NOMO-1 treated with dmso at 0.1 percent for 144 hours (cell line): ENCODE measurements at regions not wholly inside any gene's neighbourhood (a gene's known extent, or its start where the extent isn't known, plus 50 kb on each side); places are given as distances from the start of the nearest gene placed in this dataset.

Source experiments
- DNase-seq: peaks from one replicate; lab custom pipeline; 2025; ENCODE audit not compliant: unreplicated experiment; lab: John Stamatoyannopoulos, UW

DNA sequence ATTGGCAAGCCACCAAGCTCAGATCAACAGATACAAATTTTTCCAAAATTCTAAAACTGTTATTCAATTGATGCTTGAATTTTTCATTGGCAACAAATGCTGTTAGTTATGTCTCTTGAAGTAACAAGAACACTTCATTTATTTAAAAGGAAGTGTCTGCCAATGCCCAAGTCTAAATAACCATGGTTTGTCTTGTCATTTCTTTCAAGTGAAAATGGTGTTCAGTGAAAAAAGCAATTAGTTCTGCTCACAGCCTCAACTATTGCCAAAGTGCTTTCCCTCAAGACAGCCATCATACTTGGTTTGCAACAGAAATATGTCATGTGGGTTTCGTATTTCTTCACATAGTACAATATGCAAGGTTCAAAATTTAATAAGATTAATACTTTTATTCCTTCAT, 312.6 kb upstream of the LMCD1 start:
- DNase-seq, result no peak

DNA sequence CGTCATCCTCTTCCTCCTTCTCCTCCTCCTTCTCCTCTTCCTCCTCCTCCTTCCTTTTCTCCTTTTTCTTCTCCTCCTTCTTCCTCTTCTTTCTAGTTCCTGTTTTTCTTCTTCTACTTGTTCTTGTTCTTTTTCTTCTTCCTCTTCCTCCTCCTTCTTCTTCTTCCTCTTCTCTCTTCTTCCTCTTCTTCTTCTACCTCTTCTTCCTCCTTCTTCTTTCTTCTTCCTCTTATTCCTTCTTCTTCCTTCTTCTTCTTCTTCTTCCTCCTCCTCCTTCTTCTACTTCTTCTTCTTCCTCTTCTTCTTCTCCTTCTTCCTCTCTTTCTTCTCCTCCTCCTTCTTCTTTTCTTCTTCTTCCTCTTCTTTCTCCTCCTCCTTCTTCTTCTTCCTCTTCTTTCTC, 310.2 kb upstream of the LMCD1 start:
- no peak for DNase-seq

DNA sequence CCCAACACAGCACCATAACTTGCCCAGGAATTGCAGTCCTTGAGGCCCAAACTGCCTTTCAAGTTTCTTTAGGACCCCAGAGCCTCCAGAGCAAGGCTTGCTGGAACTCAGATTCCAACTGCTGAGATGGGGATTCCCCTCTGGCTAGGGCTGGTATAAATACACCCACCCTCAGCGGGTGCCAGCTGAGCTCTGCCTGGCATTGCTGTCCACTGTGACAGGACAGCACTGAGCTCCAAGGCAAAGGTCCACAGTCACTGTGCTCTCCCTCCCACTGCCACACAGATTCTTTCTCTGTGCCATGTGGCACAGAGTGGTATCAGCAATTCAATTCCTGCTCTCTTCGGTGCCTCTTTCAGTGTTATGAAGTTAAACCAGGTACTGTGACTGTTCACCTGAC, 304.2 kb upstream of the LMCD1 start:
- DNase-seq, result no peak

DNA sequence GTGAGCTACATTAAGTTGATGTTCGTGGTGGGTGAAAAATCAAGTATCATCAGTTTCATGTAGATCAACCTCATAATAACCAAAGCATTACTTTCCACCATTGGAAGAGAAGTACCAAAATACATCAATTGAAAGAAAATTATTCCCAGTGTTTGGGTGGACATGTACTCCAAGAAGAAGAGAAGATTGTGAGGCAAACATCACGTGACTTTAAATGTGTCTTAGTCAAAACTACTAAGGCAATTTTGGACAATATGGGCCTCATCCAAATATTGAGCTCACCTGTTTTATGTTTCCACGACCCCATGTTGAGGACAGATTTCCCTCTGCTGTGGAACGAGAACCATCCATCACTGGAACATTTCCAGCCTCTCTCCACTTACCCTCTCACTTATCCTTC, 303.0 kb upstream of the LMCD1 start:
- DNase-seq, result no peak

DNA sequence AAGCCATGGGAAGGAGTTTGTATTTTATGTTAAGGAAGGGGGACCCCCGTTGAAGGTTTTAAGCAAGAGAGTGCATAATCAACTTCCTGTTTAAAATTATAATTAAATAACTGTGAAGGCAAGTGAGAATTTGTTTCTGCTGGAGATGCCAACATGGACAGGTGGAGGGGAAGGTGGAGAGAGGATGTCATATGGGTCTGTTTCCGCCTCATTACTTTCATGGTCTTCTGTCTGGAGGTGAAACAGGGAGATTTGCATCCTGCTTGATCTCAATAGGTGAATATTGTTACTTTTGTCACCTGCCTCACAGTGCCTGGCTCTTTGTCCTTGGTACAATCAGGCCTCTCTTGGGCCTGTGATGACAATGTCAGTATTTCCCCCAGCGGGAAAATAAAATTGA, 300.6 kb upstream of the LMCD1 start:
- no peak for DNase-seq

DNA sequence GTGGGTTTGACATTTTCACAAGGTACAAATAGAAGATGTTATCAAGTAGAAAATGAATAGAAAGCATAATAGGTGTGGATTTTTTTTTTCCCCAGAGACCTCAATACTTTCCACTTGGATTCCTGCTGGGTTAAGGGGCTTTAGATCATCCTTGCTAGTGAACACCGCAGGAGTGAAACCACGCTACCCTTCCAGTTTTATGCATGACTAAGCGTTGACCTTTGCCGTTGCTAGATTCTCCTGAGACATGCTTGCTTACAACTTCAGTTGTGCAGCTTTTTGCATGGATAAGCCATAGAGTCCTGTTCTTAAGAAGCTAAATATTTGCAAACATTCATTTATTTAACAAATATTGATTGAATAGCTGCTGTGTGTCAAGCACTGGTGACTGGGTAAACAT, 299.7 kb upstream of the LMCD1 start:
- DNase-seq, result no peak

DNA sequence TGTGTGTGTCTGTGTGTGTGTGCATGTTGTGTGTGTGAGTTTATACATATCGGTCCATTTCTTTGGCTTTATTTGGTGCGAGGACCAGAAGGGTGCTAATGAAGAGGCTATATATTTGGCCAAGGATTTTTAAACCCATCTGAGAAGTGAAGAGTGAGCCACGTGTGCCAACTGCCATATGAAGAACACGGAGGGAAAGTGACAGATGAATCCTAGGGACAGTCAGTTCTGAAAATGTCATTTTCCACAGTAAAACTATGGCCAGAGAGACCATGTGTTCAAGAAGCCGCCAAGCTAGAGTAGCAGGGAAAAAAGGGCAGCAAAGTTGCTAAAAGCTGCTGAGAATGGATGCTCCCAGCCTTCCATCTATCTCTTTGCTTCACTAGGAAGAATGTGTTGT, 297.3 kb upstream of the LMCD1 start:
- no peak for DNase-seq

DNA sequence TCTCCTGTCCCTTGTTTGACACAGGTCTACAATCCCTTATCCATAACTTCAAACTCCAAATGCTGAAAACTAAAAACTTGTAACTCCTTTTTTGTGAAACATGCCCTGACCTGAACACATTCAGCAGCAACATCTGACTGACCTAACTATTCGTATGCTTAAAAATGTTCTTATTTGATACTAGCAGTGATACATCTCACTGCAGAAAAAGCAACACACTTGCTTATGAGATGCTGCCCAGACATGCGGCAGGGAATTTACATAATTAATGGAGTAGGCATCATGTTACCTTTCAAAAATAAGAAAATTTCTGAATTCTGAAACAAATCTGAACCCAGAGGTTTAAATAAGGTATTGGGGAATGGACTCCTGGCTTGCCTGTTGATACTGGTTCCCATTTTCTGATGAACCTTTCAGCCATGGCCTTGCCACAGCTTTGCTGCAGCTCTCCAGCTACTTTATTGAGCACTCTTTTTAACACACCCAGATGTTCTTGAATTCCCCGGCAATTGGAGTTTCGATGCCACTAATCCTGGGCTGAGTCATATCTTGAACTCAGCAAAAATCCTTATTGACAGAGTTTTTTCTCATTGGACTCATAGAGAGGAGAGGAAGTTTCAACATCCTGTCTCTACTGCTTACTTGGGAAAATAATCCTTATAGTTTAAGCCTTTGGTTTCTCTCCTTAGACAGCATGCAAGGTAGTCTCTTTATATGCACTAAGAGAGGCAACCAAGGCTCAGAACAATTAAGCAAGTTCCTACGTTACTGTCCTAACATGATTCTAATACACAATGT, 296.6 kb upstream of the LMCD1 start:
- DNase-seq, result no peak

DNA sequence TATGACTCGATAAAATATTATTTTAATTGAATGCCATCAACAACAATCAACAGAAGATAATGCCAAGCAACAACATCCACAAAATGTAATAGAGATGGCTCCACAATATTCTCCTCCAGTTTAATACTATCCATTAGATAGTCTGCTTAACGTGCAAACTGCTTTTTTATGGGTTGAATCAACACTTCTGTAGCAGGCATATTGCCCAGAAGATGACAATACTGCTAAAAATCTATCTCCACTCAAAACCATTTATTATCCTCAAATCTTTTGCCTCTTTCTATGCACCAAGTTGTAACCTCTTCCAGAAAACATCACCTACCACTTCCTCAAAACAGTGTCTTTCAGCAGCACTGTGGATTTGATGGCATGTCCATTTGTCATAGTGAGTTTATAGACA, 295.7 kb upstream of the LMCD1 start:
- no peak for DNase-seq

DNA sequence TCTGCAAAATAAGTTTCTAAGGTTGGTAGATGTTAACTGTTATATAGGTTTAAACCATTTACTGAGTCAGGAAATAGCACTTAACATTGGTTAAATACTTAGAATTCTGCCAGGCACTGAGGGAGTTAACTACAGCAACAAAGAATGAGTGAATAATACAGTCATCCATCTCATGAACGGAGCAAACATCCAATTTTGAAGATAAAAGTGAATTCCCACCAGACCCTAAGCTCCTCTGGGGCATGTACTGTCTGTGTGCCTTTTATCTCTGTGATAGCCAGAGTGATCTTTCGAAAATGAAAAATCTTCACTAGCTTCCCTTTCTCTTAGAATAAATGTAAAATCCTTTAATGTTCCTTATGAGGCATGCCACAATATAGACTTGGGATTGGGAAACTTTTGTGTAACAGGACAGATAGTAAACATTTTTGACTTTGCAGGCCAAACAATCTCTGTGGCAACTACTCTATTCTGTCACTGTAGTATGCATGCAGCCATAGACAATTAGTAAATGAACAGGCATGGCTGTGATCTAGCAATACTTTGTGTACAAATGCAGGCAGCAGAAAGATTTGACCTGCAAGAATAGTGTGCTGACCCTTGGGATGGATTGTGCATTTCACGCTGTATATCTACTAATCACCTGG, 294.5 kb upstream of the LMCD1 start:
- DNase-seq, result no peak

DNA sequence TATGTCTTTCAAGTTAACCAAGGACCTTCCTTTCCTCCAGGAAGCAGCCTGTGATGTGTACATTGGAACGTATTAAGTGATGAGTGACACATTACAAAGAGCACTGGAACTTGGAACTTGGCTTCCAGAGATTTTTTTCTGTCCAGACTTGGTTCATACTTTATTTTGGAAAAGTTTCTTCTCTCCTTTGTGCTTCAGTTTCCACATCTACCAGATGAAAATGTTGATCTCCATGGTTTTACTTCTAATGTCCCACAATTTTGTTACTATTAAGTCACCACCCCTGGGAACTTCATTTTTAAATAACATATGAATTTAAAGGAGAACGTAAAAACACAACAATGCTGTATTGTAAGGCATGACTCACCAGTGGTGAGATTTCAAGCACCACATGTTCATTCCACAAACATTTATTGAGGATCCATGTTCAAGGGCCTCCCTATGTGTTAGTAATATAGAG, 290.7 kb upstream of the LMCD1 start:
- DNase-seq, result no peak

DNA sequence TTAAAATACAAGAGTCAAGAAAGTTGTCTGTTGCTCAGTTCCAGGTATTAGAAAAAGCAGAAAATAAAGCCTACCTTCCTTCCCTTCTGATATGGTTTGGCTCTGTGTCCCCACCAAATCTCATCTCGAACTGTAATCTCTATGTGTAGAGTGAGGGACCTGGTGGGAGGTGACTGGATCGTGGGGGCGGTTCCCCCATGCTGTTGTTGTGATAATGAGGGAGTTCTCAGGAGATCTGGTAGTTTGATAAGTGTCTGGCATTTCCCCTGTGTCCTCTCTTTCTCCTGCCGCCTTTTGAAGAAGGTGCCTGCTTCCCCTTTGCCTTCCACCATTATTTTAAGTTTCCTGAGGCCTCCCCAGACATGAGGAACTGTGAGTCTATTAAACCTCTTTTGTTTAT, 288.8 kb upstream of the LMCD1 start:
- DNase-seq, result no peak

DNA sequence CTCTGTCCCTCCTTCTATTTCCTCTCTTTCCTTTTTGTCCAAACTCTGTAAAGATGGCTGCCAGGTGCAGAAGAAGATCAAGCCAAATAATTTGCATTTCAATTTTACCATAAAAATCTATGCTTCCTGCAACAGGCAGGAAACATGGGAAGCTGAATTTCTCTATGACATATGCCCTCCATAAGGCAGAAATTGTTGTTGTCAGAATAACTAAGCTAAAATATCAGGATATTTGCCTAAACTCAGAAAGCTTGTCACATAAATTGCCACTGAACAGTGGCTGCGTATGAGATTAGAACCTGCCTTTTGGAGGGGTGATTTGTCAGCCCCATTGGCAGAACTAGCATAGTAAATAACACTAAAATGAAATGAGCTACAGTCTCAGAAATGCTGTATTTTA, 288.3 kb upstream of the LMCD1 start:
- DNase-seq, result no peak

DNA sequence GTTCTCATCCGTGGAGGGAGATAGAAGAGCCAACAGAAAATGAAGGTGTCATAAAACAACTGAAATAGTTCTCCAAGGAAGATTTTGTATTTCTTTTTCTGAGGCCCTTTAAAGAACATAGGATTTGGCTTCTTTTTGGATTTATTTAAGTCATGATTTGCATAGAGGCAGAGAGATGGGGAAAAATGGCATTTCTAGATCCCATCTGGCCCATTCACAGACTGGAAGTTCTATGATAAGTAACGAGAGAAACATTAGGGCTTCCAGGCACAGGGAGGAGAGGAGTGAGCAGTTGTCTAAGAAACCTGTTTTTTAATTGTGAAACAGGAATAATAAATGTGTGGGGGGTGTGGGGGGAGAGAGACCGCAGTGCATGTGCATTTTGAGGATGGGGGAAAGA, 285.8 kb upstream of the LMCD1 start:
- no peak for DNase-seq

DNA sequence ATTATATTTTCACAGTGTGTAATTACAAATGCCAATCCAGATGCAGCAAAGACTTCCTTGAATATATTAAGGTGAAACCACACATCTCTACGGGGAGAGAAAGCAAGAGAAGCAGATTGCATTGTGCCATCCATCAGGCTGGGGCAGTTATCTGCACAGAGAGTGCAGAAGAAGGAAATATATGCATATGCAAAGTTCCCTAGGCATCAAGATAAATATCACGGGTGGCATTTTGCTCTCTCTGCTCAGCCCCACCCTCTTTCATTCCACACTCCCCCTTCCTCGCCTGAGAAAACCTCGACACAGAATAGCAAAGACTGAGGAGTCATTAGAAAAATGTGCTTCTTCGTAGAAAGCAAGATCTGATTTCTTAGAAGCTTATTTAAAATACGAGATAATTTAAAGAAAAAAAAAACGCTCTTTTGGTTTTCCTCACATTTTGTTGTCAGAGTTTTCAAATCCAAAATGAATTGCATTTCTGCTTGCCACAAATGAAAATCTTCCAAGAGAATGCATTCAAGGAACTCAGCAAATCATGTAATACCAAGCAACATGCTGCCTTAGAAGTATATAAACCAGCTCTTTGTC, 283.2 kb upstream of the LMCD1 start:
- DNase-seq, result no peak

DNA sequence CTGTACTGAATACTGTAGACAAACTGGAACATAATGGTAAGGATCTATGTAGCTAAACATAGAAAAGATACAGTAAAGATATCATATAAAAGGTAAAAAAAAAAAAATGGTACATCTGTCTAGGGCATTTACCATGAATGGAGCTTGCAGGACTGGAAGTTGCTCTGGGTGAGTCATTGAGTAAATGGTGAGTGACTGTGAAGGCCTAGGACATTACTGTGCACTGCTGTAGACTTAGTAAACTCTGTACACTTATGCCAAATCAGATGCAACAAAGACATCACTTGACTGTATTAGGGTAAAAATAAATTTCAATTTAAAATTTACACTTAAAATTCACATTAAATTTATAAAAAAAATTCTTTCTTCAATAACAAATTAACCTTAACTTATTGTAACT, 281.3 kb upstream of the LMCD1 start:
- no peak for DNase-seq

DNA sequence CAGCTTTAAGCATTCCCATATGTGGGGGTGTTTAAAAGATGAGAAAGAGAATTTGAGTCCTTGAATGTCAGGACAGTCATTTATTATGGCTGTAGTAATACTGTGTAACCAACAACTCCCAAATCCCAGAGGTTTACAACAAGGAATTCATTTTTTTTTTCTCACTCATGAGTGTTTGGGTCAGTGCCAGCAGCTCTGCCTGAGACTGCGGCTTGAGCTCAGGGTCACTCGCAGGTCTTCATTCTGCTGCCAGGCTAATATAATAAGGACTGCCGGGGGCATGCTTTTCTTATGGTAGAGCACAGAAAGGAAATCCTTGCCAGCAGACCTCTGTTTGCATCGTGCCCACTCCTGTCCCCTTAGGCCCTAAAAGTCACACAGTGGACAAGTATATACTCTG, 277.9 kb upstream of the LMCD1 start:
- no peak for DNase-seq

DNA sequence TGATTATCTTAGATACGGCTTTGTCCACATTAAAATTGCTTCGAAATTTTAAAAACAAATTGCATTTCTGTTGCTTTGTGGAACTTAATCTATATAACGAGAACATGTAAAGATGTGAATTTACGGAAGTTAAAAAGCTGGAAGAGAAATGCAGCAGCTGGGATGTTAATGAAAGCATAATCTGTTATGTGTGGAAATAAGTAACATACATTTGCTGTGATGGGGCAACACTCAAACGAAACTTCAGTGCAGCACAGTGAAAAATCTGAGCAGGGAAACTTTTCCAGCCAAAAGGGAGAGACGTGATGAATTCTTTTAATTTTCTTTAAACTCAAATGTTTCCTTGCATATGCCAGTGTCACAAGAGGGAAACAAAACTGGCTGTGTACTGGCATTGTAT, 276.7 kb upstream of the LMCD1 start:
- no peak for DNase-seq

DNA sequence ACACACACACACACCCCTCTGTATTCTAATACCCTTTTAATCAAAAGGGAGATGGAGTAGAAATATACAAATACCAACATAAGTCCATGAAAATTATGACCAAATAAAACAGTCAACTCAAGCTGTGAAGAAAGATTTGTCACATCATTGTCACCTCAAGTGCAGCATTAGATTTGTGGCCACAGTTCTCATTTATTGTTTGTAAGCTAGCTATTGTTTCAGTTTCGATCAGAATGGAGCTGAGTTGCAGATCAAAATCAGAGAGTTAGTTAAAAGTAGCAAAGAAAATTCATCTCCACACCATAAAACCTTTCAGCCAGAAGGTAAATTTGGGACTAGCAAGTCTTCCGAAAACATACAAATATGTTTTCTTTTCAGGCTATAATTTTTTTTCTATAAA, 267.7 kb upstream of the LMCD1 start:
- no peak for DNase-seq

DNA sequence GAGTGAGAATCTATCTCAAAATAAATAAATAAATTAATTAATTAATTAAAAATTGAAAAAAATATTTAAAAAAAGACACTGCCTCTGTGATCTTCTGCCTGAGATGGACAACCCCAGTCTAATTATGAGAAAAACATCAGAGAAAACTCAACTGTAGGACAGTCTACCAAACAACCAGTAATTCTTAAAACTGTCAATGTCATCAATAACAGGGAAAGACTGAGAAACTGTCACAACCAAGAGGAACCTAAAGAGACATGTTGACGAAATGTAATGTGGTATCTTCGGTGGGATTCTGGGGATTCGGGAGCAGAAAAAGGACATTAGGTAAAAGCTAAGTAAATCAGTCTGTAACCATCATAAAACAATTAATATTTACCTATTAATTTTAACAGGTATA, 265.4 kb upstream of the LMCD1 start:
- DNase-seq, result no peak

DNA sequence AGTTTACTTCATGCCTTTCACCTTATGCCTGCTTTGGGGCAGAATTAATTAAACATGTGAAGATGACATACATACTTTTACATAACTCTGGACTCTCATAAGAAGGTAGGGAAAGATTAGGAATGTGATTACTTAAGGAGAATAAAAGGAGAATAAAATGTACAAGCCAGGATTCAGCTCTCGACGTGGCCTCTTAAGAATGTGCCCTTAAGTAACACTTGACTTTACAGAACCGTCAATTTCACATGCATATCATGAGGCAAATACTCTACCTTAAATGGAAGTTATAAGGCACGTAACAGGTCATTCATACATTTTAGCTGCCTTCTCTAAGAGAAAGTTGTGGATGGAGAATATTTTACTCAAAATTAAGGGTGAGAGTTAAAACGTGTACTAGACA, 263.7 kb upstream of the LMCD1 start:
- no peak for DNase-seq

DNA sequence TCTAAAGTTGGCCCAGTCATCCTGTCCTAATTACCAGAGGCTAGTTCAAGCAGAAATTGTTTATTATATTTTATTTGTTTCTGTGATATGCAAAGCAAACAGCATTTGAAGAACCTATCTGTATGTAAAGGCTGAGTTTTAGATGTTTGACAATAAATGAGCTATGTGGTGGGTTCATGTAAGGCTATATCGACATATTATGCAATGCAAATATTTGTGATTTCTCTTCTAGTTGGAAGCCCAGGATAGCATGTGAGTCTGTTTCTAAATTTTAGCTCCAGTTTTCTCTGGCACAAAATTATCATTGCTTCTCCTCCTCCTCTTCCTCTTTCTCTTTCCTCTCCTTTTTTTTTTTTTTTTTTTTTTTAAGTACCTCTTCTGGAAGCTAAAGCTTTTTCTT, 263.2 kb upstream of the LMCD1 start:
- DNase-seq, result no peak

DNA sequence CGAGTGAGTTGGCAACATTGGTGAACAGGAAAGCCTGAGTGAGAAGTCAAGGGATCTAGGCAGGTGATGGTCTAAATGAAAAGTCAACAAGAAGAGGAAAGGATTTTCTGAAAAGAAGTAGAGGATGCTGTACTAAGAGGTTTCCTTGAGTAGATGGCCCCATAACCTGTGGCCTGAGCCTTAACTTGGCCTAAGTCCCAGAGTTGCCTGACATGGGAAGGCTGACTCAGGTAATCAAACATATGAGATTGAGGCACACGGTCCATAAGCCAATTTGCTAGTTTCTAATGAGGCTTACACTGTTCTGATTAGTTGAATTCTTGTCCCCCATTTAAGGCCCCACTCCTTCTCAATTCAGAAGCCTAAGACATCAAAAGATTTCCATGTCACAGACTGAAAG, 262.5 kb upstream of the LMCD1 start:
- no peak for DNase-seq
